HEK293T (cell line): ENCODE measurements at regions not wholly inside any gene's neighbourhood (a gene's known extent, or its start where the extent isn't known, plus 50 kb on each side); places are given as distances from the start of the nearest gene placed in this dataset.

Experiments
- ELF4 ChIP-seq: fragments of 450-650 bp; IDR thresholded peaks from 2 replicates; pipeline ENCODE4 v1.6.1; 2017; ENCODE audit warnings: antibody characterized with exemption
- FOXK2 ChIP-seq: fragments of 450-650 bp; IDR thresholded peaks from 2 replicates; pipeline ENCODE4 v1.6.1; 2016; ENCODE audit warnings: mild to moderate bottlenecking
- SP1 ChIP-seq: fragments of 450-650 bp; IDR thresholded peaks from 2 replicates; pipeline ENCODE4 v1.6.1; 2017

GRCh38 chr13:111656439-111656838 lies 336.0 kb downstream of the TEX29 start:
- TF ChIP-seq FOXK2, result no peak
- TF ChIP-seq SP1, result no peak
- no peak for TF ChIP-seq ELF4
